ENCODE measurements at regions not wholly inside any gene's neighbourhood (a gene's known extent, or its start where the extent isn't known, plus 50 kb on each side); places are given as distances from the start of the nearest gene placed in this dataset.

GRCh38 chr9:91157883-91158282, 203.8 kb downstream of the AUH start:
- DNase-seq (ENCODE audit: low read depth): no peak

DNA sequence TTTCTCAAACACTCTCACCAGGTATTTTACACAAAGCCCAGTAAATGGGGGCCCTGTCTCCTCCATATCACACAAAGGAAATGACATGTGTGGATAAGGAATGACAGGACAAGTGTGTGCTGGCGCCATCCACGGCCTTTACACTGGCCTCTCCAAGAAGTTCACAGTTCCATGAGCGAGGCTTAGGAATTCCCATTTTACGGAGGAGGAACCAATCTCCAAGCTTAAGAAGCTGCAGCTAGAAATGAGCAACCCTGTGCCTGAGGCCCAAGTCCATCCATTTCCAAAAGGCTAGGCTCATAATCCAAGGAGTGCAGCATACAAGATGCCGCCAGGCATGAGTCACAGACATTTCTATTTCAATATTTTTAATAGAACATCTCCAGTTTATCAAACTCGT, 203.4 kb downstream of the AUH start:
- H3K4me3 ChIP-seq (ENCODE audit: control insufficient read depth, low read depth, low read length): no peak overlapping the region
- no peak for TF ChIP-seq CTCF (conservative IDR thresholded peaks at IDR 0.05; ENCODE audit: control insufficient read depth, insufficient read depth, low read depth, low read length)
- no peak for DNase-seq (ENCODE audit: low read depth)

More at GRCh38 chr9:91157883-91158282, 203.8 kb downstream of the AUH start:
- TF ChIP-seq CTCF (conservative IDR thresholded peaks at IDR 0.05; ENCODE audit: control insufficient read depth, insufficient read depth, low read depth, low read length): no peak
- no peak overlapping the region for H3K4me3 ChIP-seq (ENCODE audit: control insufficient read depth, low read depth, low read length)

GRCh38 chr9:91158946-91159345, 202.8 kb downstream of the AUH start:
- no peak for TF ChIP-seq CTCF (conservative IDR thresholded peaks at IDR 0.05; ENCODE audit: control insufficient read depth, insufficient read depth, low read depth, low read length)

GRCh38 chr9:91159664-91160121, 202.0 kb downstream of the AUH start:
- H3K4me3 ChIP-seq (ENCODE audit: control insufficient read depth, low read depth, low read length): no peak overlapping the region
- no peak for TF ChIP-seq CTCF (conservative IDR thresholded peaks at IDR 0.05; ENCODE audit: control insufficient read depth, insufficient read depth, low read depth, low read length)
- DNase-seq (ENCODE audit: low read depth): no peak

More at GRCh38 chr9:91158946-91159345, 202.8 kb downstream of the AUH start:
- H3K4me3 ChIP-seq (ENCODE audit: control insufficient read depth, low read depth, low read length): no peak overlapping the region
- no peak for DNase-seq (ENCODE audit: low read depth)

DNA sequence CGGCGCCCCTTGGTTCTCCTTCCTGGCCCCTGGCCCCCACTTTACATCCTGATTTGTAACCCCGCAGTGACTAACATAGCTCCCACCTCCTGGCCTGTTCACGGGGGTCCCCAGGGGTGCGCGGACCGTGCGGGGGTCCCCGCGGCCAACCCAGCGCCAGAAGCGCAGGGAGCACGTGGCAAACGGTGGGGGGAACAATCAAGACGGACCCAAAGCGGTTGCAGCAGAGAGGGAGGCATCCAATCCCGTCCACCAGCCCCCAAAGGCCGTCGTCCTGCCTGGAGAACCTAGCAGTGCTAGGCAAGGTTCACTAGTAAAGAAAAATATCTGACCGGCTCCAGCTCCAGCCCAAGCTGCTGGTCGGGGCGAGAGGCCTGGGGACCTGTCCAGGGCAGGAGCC, 201.5 kb downstream of the AUH start:
- TF ChIP-seq CTCF (conservative IDR thresholded peaks at IDR 0.05; ENCODE audit: control insufficient read depth, insufficient read depth, low read depth, low read length): no peak
- no peak for DNase-seq (ENCODE audit: low read depth)

GRCh38 chr9:91160599-91161464, 200.9 kb downstream of the AUH start:
- no peak for DNase-seq (ENCODE audit: low read depth)
- no peak for TF ChIP-seq CTCF (conservative IDR thresholded peaks at IDR 0.05; ENCODE audit: control insufficient read depth, insufficient read depth, low read depth, low read length)
- H3K4me3 ChIP-seq (ENCODE audit: control insufficient read depth, low read depth, low read length): no peak overlapping the region

More for the DNA sequence above, 201.5 kb downstream of the AUH start:
- no peak overlapping the region for H3K4me3 ChIP-seq (ENCODE audit: control insufficient read depth, low read depth, low read length)

Measured in fibroblast of mammary gland (primary cell).